Keratinocyte (primary cell): ENCODE measurements at regions not wholly inside any gene's neighbourhood (a gene's known extent, or its start where the extent isn't known, plus 50 kb on each side); places are given as distances from the start of the nearest gene placed in this dataset.

Source experiments
- DNase-seq: peaks from one replicate; pipeline ENCODE4 v3.0.0-alpha.2; 2011; ENCODE audit warnings: low read depth, missing footprints, low spot score
- FAIRE-seq: peaks from 2 replicates; lab custom pipeline; 2011; peaks lifted over from hg19 to GRCh38; lab: Jason Lieb, UNC
- H2AFZ ChIP-seq: 2 replicates; pipeline ENCODE4 v1.6.0; 2012; ENCODE audit warnings: low read length, control low read depth, inconsistent platforms; ENCODE audit not compliant: control insufficient read depth
- H3K27ac ChIP-seq: 2 replicates; pipeline ENCODE4 v1.5.1; 2011; ENCODE audit warnings: low read length; ENCODE audit not compliant: control insufficient read depth, insufficient read depth
- H3K27me3 ChIP-seq: 3 replicates; pipeline ENCODE4 v1.6.0; 2011; ENCODE audit warnings: low read length; ENCODE audit not compliant: control insufficient read depth, insufficient read depth; ENCODE audit errors: extremely low read depth
- H3K36me3 ChIP-seq, 2 experiments: 2 replicates in 1 of 2; 3 replicates in 1 of 2; pipeline ENCODE4 v1.5.1; 2011; ENCODE audit warnings: low read length in 2 of 2, mild to moderate bottlenecking in 1 of 2; ENCODE audit not compliant: control insufficient read depth in 2 of 2, insufficient read depth in 2 of 2; ENCODE audit errors: extremely low read depth in 1 of 2
- H3K4me1 ChIP-seq: 3 replicates; pipeline ENCODE4 v1.5.1; 2011; ENCODE audit warnings: low read length; ENCODE audit not compliant: control insufficient read depth, insufficient read depth; ENCODE audit errors: extremely low read depth
- H3K4me2 ChIP-seq: 3 replicates; pipeline ENCODE4 v1.6.0; 2011; ENCODE audit warnings: low read depth, low read length; ENCODE audit not compliant: control insufficient read depth, insufficient read depth; ENCODE audit errors: extremely low read depth
- H3K4me3 ChIP-seq, 3 experiments: fragments of 200-600 bp in 1 of 3; sonication (generic) in 1 of 3; 2 replicates in 2 of 3; 3 replicates in 1 of 3; pipeline ENCODE4 v1.5.1; 2011 to 2016; ENCODE audit warnings: low read length in 3 of 3, mild to moderate bottlenecking in 3 of 3, control low read depth in 2 of 3, inconsistent platforms in 1 of 3, low read depth in 1 of 3, mixed read lengths in 1 of 3, mixed run types in 1 of 3, moderate library complexity in 1 of 3; ENCODE audit not compliant: control insufficient read depth in 2 of 3, insufficient read depth in 2 of 3; ENCODE audit errors: extremely low read depth in 1 of 3
- H3K79me2 ChIP-seq: 2 replicates; pipeline ENCODE4 v1.6.0; 2012; ENCODE audit warnings: low read length; ENCODE audit not compliant: control insufficient read depth, insufficient read depth
- H3K9ac ChIP-seq: 3 replicates; pipeline ENCODE4 v1.6.0; 2011; ENCODE audit warnings: low read length; ENCODE audit not compliant: control insufficient read depth, insufficient read depth; ENCODE audit errors: extremely low read depth
- H3K9me1 ChIP-seq: 3 replicates; pipeline ENCODE4 v1.6.0; 2011; ENCODE audit warnings: low read length; ENCODE audit not compliant: control insufficient read depth, insufficient read depth; ENCODE audit errors: extremely low read depth
- H3K9me3 ChIP-seq: 2 replicates; pipeline ENCODE4 v1.5.1; 2012; ENCODE audit warnings: low read depth, low read length; ENCODE audit not compliant: control insufficient read depth
- H4K20me1 ChIP-seq: 3 replicates; pipeline ENCODE4 v1.6.0; 2011; ENCODE audit warnings: low read length; ENCODE audit not compliant: control insufficient read depth, insufficient read depth; ENCODE audit errors: extremely low read depth
- CTCF ChIP-seq, 3 experiments: IDR thresholded peaks in 1 of 3; conservative IDR thresholded peaks in 1 of 3; optimal IDR thresholded peaks in 1 of 3; 2 replicates in 2 of 3; 3 replicates in 1 of 3; pipeline versions ENCODE3 to v1.5.1; 2011; ENCODE audit warnings: low read length in 3 of 3, mild to moderate bottlenecking in 3 of 3, moderate library complexity in 2 of 3, control low read depth in 1 of 3, inconsistent platforms in 1 of 3; ENCODE audit not compliant: insufficient read depth in 2 of 3; ENCODE audit errors: extremely low read depth in 1 of 3
- EZH2 ChIP-seq: IDR thresholded peaks from one replicate; pipeline ENCODE4 v1.6.1; 2012; ENCODE audit warnings: inconsistent platforms, mild to moderate bottlenecking, low read length, moderate library complexity
- dilution Hi-C: fragments of 300-500 bp; cut with MboI; formaldehyde crosslinking; loops from one replicate; pipeline ENCODE4 v1.7.0; 2020; ENCODE audit warnings: low sequenced_read_pairs; ENCODE audit not compliant: extremely low pct_ligation_motif_present

DNA sequence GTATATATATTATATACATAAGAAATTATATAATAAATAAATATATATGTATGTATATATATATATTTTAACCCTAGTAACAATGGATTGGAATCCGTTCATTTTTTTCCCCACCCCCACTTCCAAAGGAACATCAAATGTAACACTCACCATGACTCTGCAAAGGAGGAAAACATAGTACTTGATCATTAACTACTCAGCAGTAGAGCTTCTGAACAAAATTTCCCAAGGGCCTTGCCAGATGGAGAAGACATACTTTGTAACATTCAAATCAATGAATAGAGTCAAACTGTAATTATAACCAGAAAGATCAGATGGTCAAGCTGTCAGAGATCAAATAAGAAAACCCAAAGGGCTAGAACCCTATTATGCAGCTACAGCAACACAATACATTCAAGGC, 126.0 kb upstream of the CNTN1 start:
- Histone ChIP-seq H3K27me3 (no peaks in the 10 kb centered on the region), H3K9ac (no peak overlapping the region), H3K4me3 (no peak overlapping the region), H3K9me3 (no peaks in the 10 kb centered on the region), H3K79me2 (no peaks in the 10 kb centered on the region), H3K9me1 (no peaks in the 10 kb centered on the region), H4K20me1 (no peaks in the 10 kb centered on the region), H3K27ac (no peak overlapping the region), H3K4me1 (no peaks in the 10 kb centered on the region), H3K36me3 (no peaks in the 10 kb centered on the region), H3K4me2 (no peak overlapping the region), H2AFZ (no peak overlapping the region)
- DNase-seq = no peak
- TF ChIP-seq CTCF (optimal IDR thresholded peaks at IDR 0.05 in 1 of 3, IDR thresholded peaks at IDR 0.05 in 1 of 3, conservative IDR thresholded peaks at IDR 0.05 in 1 of 3; ENCODE audit: extremely low read depth in 1 of 3, insufficient read depth in 2 of 3, low read length in 3 of 3) (no peak), EZH2 (no peak)
- dilution Hi-C loops = no loop called here
- FAIRE-seq = no peak

- H3K4me2 ChIP-seq = no peak overlapping the region
Measured at GRCh38 chr12:40569626-40570179, 122.5 kb upstream of the CNTN1 start.

More at GRCh38 chr12:40569626-40570179, 122.5 kb upstream of the CNTN1 start:
- Histone ChIP-seq H3K4me3 (no peak overlapping the region), H4K20me1 (no peaks in the 10 kb centered on the region), H2AFZ (no peak overlapping the region), H3K9me3 (no peaks in the 10 kb centered on the region), H3K9ac (no peak overlapping the region), H3K4me1 (no peaks in the 10 kb centered on the region), H3K27me3 (no peaks in the 10 kb centered on the region), H3K36me3 (no peaks in the 10 kb centered on the region), H3K27ac (no peak overlapping the region), H3K79me2 (no peaks in the 10 kb centered on the region), H3K9me1 (no peaks in the 10 kb centered on the region)
- FAIRE-seq (no peak), DNase-seq (no peak)
- TF ChIP-seq EZH2 (no peak), CTCF (optimal IDR thresholded peaks at IDR 0.05 in 1 of 3, IDR thresholded peaks at IDR 0.05 in 1 of 3, conservative IDR thresholded peaks at IDR 0.05 in 1 of 3; ENCODE audit: extremely low read depth in 1 of 3, insufficient read depth in 2 of 3, low read length in 3 of 3) (no peak)
- dilution Hi-C loops = no loop called here
